SK-N-SH (cell line): ENCODE measurements at regions not wholly inside any gene's neighbourhood (a gene's known extent, or its start where the extent isn't known, plus 50 kb on each side); places are given as distances from the start of the nearest gene placed in this dataset.

Experiments used
- CTCF ChIA-PET: fragments of 300-600, 350-600 bp; formaldehyde crosslinking; extraction: SDS; loops from one replicate; lab custom pipeline; 2021; lab: Yijun Ruan, JAX
- POLR2A ChIA-PET: fragments of 350-600 bp; sonication (Branson Sonifier 250); formaldehyde crosslinking; extraction: SDS; loops from one replicate; lab custom pipeline; 2020; ENCODE audit warnings: antibody characterized with exemption, inconsistent platforms; lab: Yijun Ruan, JAX
- DNase-seq: peaks from one replicate; pipeline ENCODE4 v3.0.0; 2012
- H2AFZ ChIP-seq: fragments of 200-600 bp; sonication (generic); 2 replicates; pipeline ENCODE4 v1.8.1; 2016; ENCODE audit warnings: antibody characterized with exemption, mild to moderate bottlenecking, low read depth
- H3F3A ChIP-seq: fragments of 200-600 bp; sonication (generic); replicated peaks from 2 replicates; pipeline ENCODE3; 2016; ENCODE audit warnings: antibody characterized with exemption, mild to moderate bottlenecking; ENCODE audit not compliant: insufficient read depth
- H3K27ac ChIP-seq, 2 experiments: fragments of 200-500 bp in 1 of 2; fragments of 200-600 bp in 1 of 2; sonication (Bioruptor generic) in 1 of 2; sonication (generic), shearing (Covaris generic) in 1 of 2; 2 replicates each; pipeline versions ENCODE4 v1.5.1 to v1.6.1; 2014 to 2016; ENCODE audit warnings: low read depth in 2 of 2, inconsistent platforms in 1 of 2, low read length in 1 of 2, mild to moderate bottlenecking in 1 of 2, mixed read lengths in 1 of 2
- H3K27me3 ChIP-seq: fragments of 200-600 bp; sonication (generic), shearing (Covaris generic); 2 replicates; pipeline ENCODE4 v1.6.1; 2016; ENCODE audit warnings: mixed run types; ENCODE audit not compliant: insufficient read depth
- H3K36me3 ChIP-seq, 2 experiments: fragments of 200-500 bp in 1 of 2; fragments of 200-600 bp in 1 of 2; sonication (Bioruptor generic) in 1 of 2; sonication (generic) in 1 of 2; replicated peaks in 1 of 2; 2 replicates each; pipeline versions ENCODE3 to v1.5.1; 2014 to 2016; ENCODE audit warnings: low read length in 1 of 2, mild to moderate bottlenecking in 1 of 2; ENCODE audit not compliant: insufficient read depth in 2 of 2, control insufficient read depth in 1 of 2
- H3K4me1 ChIP-seq, 2 experiments: fragments of 200-500 bp in 1 of 2; fragments of 200-600 bp in 1 of 2; sonication (Bioruptor generic) in 1 of 2; sonication (generic), shearing (Covaris generic) in 1 of 2; 2 replicates each; pipeline versions ENCODE4 v1.5.1 to v1.6.1; 2014 to 2016; ENCODE audit warnings: low read depth in 1 of 2, low read length in 1 of 2, mixed run types in 1 of 2; ENCODE audit not compliant: insufficient read depth in 2 of 2, control insufficient read depth in 1 of 2
- H3K4me2 ChIP-seq: fragments of 200-600 bp; sonication (generic), shearing (Covaris generic); 2 replicates; pipeline ENCODE4 v1.6.1; 2017; ENCODE audit warnings: mixed run types
- H3K4me3 ChIP-seq, 2 experiments: fragments of 200-500 bp in 1 of 2; fragments of 200-600 bp in 1 of 2; sonication (Bioruptor generic) in 1 of 2; sonication (generic), shearing (Covaris generic) in 1 of 2; 2 replicates each; pipeline versions ENCODE4 v1.5.1 to v1.8.1; 2014 to 2016; ENCODE audit warnings: low read depth in 2 of 2, inconsistent platforms in 1 of 2, low read length in 1 of 2, mild to moderate bottlenecking in 1 of 2, mixed read lengths in 1 of 2, moderate library complexity in 1 of 2
- H3K79me2 ChIP-seq: fragments of 200-600 bp; sonication (generic); 2 replicates; pipeline ENCODE4 v1.8.1; 2017; ENCODE audit warnings: mild to moderate bottlenecking; ENCODE audit not compliant: insufficient read depth
- H3K9ac ChIP-seq: fragments of 200-600 bp; sonication (generic); 2 replicates; pipeline ENCODE4 v1.6.1; 2017; ENCODE audit warnings: mixed run types
- H3K9me2 ChIP-seq: fragments of 200-600 bp; sonication (generic); 2 replicates; pipeline ENCODE4 v1.6.1; 2017; ENCODE audit warnings: mixed run types
- H3K9me3 ChIP-seq: fragments of 200-600 bp; sonication (generic); 2 replicates; pipeline ENCODE4 v1.6.1; 2017; ENCODE audit warnings: mixed run types, mild to moderate bottlenecking, moderate library complexity
- H4K20me1 ChIP-seq: fragments of 200-600 bp; sonication (generic); 2 replicates; pipeline ENCODE4 v1.6.1; 2017; ENCODE audit warnings: mild to moderate bottlenecking, mixed run types; ENCODE audit not compliant: insufficient read depth
- FOXJ3 ChIP-seq: sonication (generic); formaldehyde crosslinking; IDR thresholded peaks from 2 replicates; pipeline ENCODE4 v1.5.1; 2020; ENCODE audit warnings: mild to moderate bottlenecking, missing genetic modification reagents
- FOXM1 ChIP-seq: IDR thresholded peaks from 2 replicates; pipeline ENCODE4 v1.4.0; 2012; ENCODE audit warnings: low read depth, mild to moderate bottlenecking
- GABPA ChIP-seq: IDR thresholded peaks from 2 replicates; pipeline ENCODE4 v1.4.0; 2012; ENCODE audit warnings: low read depth, mild to moderate bottlenecking
- GATA2 ChIP-seq: sonication (generic); formaldehyde crosslinking; IDR thresholded peaks from 2 replicates; pipeline ENCODE4 v1.5.0; 2020; ENCODE audit warnings: mild to moderate bottlenecking, missing genetic modification reagents
- JUND ChIP-seq: IDR thresholded peaks from 2 replicates; pipeline ENCODE4 v1.4.0; 2012
- MXI1 ChIP-seq: IDR thresholded peaks from 2 replicates; pipeline ENCODE4 v1.6.1; 2012; ENCODE audit warnings: mild to moderate bottlenecking, low read depth, low read length, improper control_type of control experiment
- NRF1 ChIP-seq: IDR thresholded peaks from 2 replicates; pipeline ENCODE4 v1.6.1; 2012; ENCODE audit warnings: low read depth, mild to moderate bottlenecking, low read length
- RCOR1 ChIP-seq: fragments of 150-350 bp; IDR thresholded peaks from 2 replicates; pipeline ENCODE4 v1.6.1; 2017; ENCODE audit warnings: antibody characterized with exemption, low read length
- SMC3 ChIP-seq: IDR thresholded peaks from 2 replicates; pipeline ENCODE4 v1.6.1; 2012; ENCODE audit warnings: low read depth, low read length, improper control_type of control experiment
- TAF1 ChIP-seq: IDR thresholded peaks from 2 replicates; pipeline ENCODE4 v1.6.1; 2012; ENCODE audit warnings: low read depth, mild to moderate bottlenecking, low read length, moderate library complexity, borderline replicate concordance
- TCF12 ChIP-seq: IDR thresholded peaks from 2 replicates; pipeline ENCODE4 v1.4.0; 2012
- WGBS: methylation state at CpG from one replicate; pipeline ENCODE4 v1.1.6; 2017; ENCODE audit warnings: low lambda C conversion rate; 5-methylcytosine and 5-hydroxymethylcytosine counted together
- TF ChIP-seq, protein P1 (sequence below): fragments of 150-350 bp; IDR thresholded peaks from 2 replicates; pipeline ENCODE4 v1.6.1; 2016; ENCODE audit warnings: mild to moderate bottlenecking, low read depth, low read length
- TF ChIP-seq, protein P2 (sequence below): fragments of 200-600 bp; sonication (generic); IDR thresholded peaks from 2 replicates; pipeline ENCODE4 v1.6.1; 2017; ENCODE audit warnings: antibody characterized with exemption, mild to moderate bottlenecking, moderate library complexity
- TF ChIP-seq, protein P3 (sequence below): IDR thresholded peaks from 2 replicates; pipeline ENCODE4 v1.6.1; 2012; ENCODE audit warnings: mild to moderate bottlenecking, low read depth, low read length, moderate library complexity

DNA sequence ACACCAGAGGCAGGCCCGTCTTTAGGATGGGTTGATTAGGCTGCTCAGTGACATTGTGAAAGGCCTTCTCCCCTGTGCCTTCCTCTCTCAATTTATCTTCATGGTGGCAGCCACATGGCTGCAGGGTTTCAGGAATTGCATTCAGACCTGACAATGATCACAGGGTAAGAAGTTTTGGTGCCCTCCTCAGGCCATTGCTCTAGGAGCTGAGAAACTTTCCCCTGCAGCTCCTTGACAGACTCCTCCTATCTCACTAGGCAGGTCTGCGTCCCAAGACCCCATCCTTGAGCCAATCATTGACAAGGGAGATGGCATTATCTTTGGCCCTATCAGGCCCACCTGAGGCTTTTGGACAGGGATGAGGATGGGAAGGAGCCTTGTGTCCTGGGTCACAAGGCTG, 57.4 kb upstream of the ANO4 start:
- Histone ChIP-seq H3K36me3 (peaks cover 3% of the 10 kb centered on the region in 2 experiments), H3K9ac (no peak overlapping the region), H3K4me3 (no peak overlapping the region), H3K4me1 (no peaks in the 10 kb centered on the region), H3K27me3 (no peaks in the 10 kb centered on the region), H2AFZ (no peak overlapping the region), H4K20me1 (no peaks in the 10 kb centered on the region), H3F3A (peaks cover 4% of the 10 kb centered on the region), H3K27ac (no peak overlapping the region), H3K4me2 (no peak overlapping the region), H3K9me3 (no peaks in the 10 kb centered on the region; the same call in 1 of the 2 replicates), H3K79me2 (peaks cover 13% of the 10 kb centered on the region; the same call in 1 of the 2 replicates), H3K9me2 (no peaks in the 10 kb centered on the region)
- no peak for DNase-seq
- 49% methylated on average over 2 of the region's 2 CpGs for WGBS
- POLR2A ChIA-PET, result no interaction called here
- TF ChIP-seq GATA2 (CRISPR knock-in tag), result no peak
- no peak for TF ChIP-seq SMC3
- no peak for TF ChIP-seq NRF1
- TF ChIP-seq, protein P1, sequence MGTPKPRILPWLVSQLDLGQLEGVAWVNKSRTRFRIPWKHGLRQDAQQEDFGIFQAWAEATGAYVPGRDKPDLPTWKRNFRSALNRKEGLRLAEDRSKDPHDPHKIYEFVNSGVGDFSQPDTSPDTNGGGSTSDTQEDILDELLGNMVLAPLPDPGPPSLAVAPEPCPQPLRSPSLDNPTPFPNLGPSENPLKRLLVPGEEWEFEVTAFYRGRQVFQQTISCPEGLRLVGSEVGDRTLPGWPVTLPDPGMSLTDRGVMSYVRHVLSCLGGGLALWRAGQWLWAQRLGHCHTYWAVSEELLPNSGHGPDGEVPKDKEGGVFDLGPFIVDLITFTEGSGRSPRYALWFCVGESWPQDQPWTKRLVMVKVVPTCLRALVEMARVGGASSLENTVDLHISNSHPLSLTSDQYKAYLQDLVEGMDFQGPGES, result no peak
- no peak for TF ChIP-seq MXI1
- no peak for TF ChIP-seq JUND
- TF ChIP-seq FOXM1, result no peak
- TF ChIP-seq, protein P2, sequence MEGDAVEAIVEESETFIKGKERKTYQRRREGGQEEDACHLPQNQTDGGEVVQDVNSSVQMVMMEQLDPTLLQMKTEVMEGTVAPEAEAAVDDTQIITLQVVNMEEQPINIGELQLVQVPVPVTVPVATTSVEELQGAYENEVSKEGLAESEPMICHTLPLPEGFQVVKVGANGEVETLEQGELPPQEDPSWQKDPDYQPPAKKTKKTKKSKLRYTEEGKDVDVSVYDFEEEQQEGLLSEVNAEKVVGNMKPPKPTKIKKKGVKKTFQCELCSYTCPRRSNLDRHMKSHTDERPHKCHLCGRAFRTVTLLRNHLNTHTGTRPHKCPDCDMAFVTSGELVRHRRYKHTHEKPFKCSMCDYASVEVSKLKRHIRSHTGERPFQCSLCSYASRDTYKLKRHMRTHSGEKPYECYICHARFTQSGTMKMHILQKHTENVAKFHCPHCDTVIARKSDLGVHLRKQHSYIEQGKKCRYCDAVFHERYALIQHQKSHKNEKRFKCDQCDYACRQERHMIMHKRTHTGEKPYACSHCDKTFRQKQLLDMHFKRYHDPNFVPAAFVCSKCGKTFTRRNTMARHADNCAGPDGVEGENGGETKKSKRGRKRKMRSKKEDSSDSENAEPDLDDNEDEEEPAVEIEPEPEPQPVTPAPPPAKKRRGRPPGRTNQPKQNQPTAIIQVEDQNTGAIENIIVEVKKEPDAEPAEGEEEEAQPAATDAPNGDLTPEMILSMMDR, result no peak
- no peak for TF ChIP-seq RCOR1
- TF ChIP-seq TAF1, result no peak
- TF ChIP-seq, protein P3, sequence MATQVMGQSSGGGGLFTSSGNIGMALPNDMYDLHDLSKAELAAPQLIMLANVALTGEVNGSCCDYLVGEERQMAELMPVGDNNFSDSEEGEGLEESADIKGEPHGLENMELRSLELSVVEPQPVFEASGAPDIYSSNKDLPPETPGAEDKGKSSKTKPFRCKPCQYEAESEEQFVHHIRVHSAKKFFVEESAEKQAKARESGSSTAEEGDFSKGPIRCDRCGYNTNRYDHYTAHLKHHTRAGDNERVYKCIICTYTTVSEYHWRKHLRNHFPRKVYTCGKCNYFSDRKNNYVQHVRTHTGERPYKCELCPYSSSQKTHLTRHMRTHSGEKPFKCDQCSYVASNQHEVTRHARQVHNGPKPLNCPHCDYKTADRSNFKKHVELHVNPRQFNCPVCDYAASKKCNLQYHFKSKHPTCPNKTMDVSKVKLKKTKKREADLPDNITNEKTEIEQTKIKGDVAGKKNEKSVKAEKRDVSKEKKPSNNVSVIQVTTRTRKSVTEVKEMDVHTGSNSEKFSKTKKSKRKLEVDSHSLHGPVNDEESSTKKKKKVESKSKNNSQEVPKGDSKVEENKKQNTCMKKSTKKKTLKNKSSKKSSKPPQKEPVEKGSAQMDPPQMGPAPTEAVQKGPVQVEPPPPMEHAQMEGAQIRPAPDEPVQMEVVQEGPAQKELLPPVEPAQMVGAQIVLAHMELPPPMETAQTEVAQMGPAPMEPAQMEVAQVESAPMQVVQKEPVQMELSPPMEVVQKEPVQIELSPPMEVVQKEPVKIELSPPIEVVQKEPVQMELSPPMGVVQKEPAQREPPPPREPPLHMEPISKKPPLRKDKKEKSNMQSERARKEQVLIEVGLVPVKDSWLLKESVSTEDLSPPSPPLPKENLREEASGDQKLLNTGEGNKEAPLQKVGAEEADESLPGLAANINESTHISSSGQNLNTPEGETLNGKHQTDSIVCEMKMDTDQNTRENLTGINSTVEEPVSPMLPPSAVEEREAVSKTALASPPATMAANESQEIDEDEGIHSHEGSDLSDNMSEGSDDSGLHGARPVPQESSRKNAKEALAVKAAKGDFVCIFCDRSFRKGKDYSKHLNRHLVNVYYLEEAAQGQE, result no peak
- TF ChIP-seq FOXJ3, result no peak
- TF ChIP-seq GABPA, result no peak
- no peak for TF ChIP-seq TCF12
- CTCF ChIA-PET, result no interaction called here
